Progenitor cell of endocrine pancreas (in vitro differentiated cells): ENCODE measurements at regions not wholly inside any gene's neighbourhood (a gene's known extent, or its start where the extent isn't known, plus 50 kb on each side); places are given as distances from the start of the nearest gene placed in this dataset.

ENCODE experiments used
- DNase-seq: peaks from one replicate; pipeline ENCODE4 v3.0.0; 2021; ENCODE audit warnings: low spot score; ENCODE audit not compliant: unreplicated experiment
- H3K27ac Mint-ChIP-seq: 2 replicates; pipeline ENCODE4 v1.8.0; 2021; ENCODE audit warnings: mild to moderate bottlenecking, moderate library complexity, mixed read lengths
- H3K27me3 Mint-ChIP-seq: 2 replicates; pipeline ENCODE4 v1.8.0; 2021; ENCODE audit warnings: mixed read lengths
- H3K36me3 Mint-ChIP-seq: 2 replicates; pipeline ENCODE4 v1.8.0; 2022; ENCODE audit warnings: mixed read lengths; ENCODE audit not compliant: insufficient read depth
- H3K4me1 Mint-ChIP-seq: 2 replicates; pipeline ENCODE4 v1.8.0; 2021; ENCODE audit warnings: low read depth, mixed read lengths
- H3K4me3 Mint-ChIP-seq: 2 replicates; pipeline ENCODE4 v1.8.0; 2021; ENCODE audit warnings: low read depth, mild to moderate bottlenecking, moderate library complexity, mixed read lengths
- H3K9me3 Mint-ChIP-seq: 2 replicates; pipeline ENCODE4 v1.8.0; 2021; ENCODE audit warnings: low read depth, mixed read lengths
- CTCF ChIP-seq: fragments of 200-600 bp; sonication (generic); IDR thresholded peaks from one replicate; pipeline ENCODE4 v1.5.0; 2021; ENCODE audit warnings: antibody characterized with exemption, mild to moderate bottlenecking; ENCODE audit not compliant: unreplicated experiment

GRCh38 chr2:239881031-239881471, 144.1 kb downstream of the NDUFA10 start:
- Mint-ChIP-seq H3K36me3 (no peaks in the 10 kb centered on the region), H3K27ac (no peak overlapping the region), H3K4me1 (peaks cover 3% of the 10 kb centered on the region), H3K27me3 (peaks cover 8% of the 10 kb centered on the region), H3K9me3 (peaks cover 9% of the 10 kb centered on the region), H3K4me3 (no peak overlapping the region)
- no peak for TF ChIP-seq CTCF
- no peak for DNase-seq

GRCh38 chr2:239880396-239880795, 144.7 kb downstream of the NDUFA10 start:
- no peak for DNase-seq

GRCh38 chr2:239879423-239880084, 145.6 kb downstream of the NDUFA10 start:
- Mint-ChIP-seq H3K4me1 (peaks cover 6% of the 10 kb centered on the region), H3K27ac (no peak overlapping the region), H3K27me3 (peaks cover 8% of the 10 kb centered on the region), H3K4me3 (no peak overlapping the region), H3K9me3 (peaks cover 2% of the 10 kb centered on the region), H3K36me3 (no peaks in the 10 kb centered on the region)
- TF ChIP-seq CTCF: no peak
- no peak for DNase-seq

More at GRCh38 chr2:239880396-239880795, 144.7 kb downstream of the NDUFA10 start:
- H3K4me1 Mint-ChIP-seq: peaks cover 6% of the 10 kb centered on the region
- H3K4me3 Mint-ChIP-seq: no peak overlapping the region
- H3K9me3 Mint-ChIP-seq: peaks cover 6% of the 10 kb centered on the region
- no peak for TF ChIP-seq CTCF
- H3K36me3 Mint-ChIP-seq: no peaks in the 10 kb centered on the region
- H3K27me3 Mint-ChIP-seq: peaks cover 8% of the 10 kb centered on the region
- H3K27ac Mint-ChIP-seq: no peak overlapping the region

GRCh38 chr2:239878686-239879085, 146.5 kb downstream of the NDUFA10 start:
- peaks cover 8% of the 10 kb centered on the region for H3K27me3 Mint-ChIP-seq
- H3K36me3 Mint-ChIP-seq: no peaks in the 10 kb centered on the region
- peaks cover 6% of the 10 kb centered on the region for H3K4me1 Mint-ChIP-seq
- H3K9me3 Mint-ChIP-seq: no peaks in the 10 kb centered on the region
- H3K4me3 Mint-ChIP-seq: no peak overlapping the region
- DNase-seq: no peak
- H3K27ac Mint-ChIP-seq: no peak overlapping the region
- TF ChIP-seq CTCF: no peak

- Mint-ChIP-seq H3K4me1 (peaks cover 6% of the 10 kb centered on the region), H3K9me3 (no peaks in the 10 kb centered on the region), H3K27ac (no peak overlapping the region), H3K4me3 (no peak overlapping the region), H3K27me3 (peaks cover 6% of the 10 kb centered on the region), H3K36me3 (no peaks in the 10 kb centered on the region)
- DNase-seq: no peak
- no peak for TF ChIP-seq CTCF
These were observed 148.2 kb downstream of the NDUFA10 start for GRCh38 chr2:239876948-239877289.
